C4-2B (cell line): ENCODE measurements at regions not wholly inside any gene's neighbourhood (a gene's known extent, or its start where the extent isn't known, plus 50 kb on each side); places are given as distances from the start of the nearest gene placed in this dataset.

Source experiments
- H3K27ac ChIP-seq: fragments of 450-650 bp; 2 replicates; pipeline ENCODE4 v1.5.1; 2017
- CTCF ChIP-seq: fragments of 450-650 bp; conservative IDR thresholded peaks from 2 replicates; pipeline ENCODE4 v1.5.1; 2017; ENCODE audit warnings: mild to moderate bottlenecking
- ZFX ChIP-seq: fragments of 450-650 bp; IDR thresholded peaks from 2 replicates; pipeline ENCODE4 v1.6.1; 2017

DNA sequence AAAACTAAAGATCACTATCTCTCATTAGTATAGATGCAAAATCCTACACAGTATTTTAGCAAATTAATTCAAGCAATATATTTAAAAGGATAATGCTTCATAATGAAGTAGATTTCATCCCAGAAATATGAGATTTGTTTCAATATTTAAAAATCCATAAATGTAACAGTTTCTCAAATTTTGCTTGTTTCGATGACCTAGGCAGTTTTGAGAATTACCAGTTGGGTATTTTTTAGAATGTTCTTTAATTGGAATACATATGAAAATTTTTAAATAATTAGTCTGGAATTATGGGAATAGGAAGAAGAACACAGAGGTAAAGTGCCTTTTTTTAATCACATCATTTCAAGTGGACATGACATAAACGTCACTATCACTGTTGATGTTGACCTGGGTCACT lies 192.3 kb downstream of the FBXO8 start:
- no peak for TF ChIP-seq ZFX
- no peak for TF ChIP-seq CTCF
- no peak overlapping the region for H3K27ac ChIP-seq

DNA sequence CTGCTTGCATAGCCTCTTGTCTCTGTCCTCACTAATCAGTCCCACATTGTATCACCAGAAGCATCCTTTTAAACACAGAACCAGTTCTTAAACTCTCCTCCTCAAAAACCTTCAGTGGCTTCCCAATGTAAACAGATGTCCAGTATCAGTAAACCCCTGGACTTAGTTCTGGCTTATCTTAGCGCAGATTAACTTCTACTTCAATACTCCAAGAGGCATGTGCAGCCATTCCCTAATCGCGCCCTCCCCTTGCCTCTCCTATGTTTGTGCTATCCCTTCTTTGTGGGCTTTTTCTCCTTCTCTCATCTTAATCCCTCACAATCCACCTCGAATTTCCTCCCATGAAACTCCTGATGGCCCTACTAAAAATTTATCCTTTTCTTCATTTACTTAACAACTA lies 193.8 kb downstream of the FBXO8 start:
- H3K27ac ChIP-seq: no peak overlapping the region
- TF ChIP-seq CTCF (no peak), ZFX (no peak)

DNA sequence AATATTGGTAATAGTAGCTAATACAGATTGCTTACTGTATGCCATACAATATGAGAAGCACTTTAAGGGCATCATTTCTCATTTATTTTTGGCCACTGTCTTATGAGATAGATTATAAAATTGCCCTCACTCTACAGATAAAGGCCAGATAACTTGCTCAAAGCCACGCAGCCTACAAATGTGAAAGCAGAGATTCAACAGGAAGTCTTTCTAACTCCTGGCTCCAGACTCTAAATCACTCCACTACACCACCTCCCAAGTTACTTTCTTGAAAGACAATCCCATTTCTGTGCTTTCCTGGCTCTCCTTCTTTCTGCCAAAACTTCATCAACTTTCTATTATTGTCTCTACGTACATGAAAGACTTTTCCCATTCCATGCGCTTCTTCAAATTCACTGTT lies 194.7 kb downstream of the FBXO8 start:
- H3K27ac ChIP-seq: no peak overlapping the region
- TF ChIP-seq CTCF: no peak
- TF ChIP-seq ZFX: no peak

DNA sequence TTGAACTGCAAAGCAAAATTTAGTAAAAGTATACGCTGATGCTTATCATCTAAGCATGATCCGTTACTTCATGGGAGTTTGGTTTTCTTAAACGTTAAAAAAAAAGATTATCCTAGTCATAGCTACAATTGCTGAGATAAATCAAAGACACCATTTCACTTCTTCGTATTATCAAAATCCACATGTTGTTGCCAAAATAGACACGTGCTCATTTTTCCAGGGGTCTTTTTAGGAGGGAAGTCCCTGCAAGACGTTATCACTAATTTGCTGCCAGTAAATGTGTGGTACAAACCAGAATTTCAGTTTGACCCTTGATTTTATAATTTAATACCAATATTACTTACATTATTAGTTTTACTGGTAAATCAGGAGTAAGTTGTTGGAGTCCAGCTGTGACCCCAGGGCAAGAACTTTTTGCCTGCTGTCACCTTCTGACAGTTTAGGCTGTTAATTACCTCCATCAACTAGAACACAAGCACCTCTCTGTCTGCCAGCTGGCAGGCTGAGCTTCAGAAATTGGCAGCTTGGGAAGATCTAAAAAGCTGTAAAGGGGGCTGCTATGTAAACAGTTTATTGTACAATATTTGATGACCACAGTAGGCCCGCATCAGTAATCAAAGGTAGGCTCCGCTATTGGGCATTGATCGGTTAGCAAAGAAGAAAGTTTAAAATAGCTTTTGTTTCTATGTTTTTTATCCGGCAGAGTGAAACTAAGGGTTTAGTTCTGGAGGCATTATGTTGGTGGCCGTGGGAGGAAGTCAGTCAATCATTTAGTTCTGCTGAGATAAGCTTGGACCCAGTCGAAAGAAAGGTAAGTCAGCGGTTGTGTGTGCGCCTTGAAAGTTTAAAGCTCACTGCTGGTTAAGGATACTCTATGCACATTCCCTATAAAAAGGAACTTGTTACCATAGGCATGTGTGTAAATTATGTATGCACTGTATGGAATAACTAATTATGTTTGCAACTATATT lies 196.4 kb downstream of the FBXO8 start:
- no peak for TF ChIP-seq ZFX
- no peak for TF ChIP-seq CTCF
- H3K27ac ChIP-seq: no peak overlapping the region

DNA sequence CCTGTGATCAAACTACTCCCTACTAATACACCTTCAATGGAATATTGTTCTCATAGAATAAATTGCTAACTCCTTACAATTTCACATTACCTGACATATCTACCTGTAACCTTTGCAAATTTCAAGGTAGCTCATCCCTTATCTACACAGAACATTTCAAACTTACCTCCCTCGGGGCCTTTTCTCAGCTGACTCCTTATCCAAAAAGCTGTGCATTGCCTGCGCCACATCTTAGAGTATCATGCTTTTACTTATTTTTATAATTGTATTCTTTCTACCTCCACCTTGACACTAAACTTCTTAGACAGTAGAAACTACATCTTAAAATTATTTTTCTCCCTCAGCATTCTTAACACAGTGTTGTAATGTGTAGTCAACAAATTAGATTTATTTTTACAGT lies 198.5 kb downstream of the FBXO8 start:
- TF ChIP-seq ZFX (no peak), CTCF (no peak)
- H3K27ac ChIP-seq: no peak overlapping the region

DNA sequence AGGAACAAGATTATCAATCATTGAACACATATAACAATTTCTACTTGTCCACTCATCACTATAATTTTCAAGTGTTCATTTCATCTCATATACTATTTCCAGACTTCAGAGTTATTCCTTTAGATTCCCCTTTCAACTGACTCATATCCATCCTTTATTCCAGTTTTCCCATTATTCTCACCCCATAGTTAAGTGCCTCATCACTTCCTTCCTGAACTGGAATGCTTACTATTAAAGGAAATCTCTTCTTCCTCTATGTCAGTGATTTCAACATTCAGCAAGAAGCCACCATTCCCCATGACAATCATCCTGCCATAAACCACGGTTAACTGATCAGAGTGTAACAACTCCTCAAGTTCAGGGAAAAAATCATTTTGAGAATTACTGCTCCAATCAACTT lies 198.9 kb downstream of the FBXO8 start:
- TF ChIP-seq CTCF (no peak), ZFX (no peak)
- H3K27ac ChIP-seq: no peak overlapping the region

GRCh38 chr4:174080361-174080760 lies 203.1 kb downstream of the FBXO8 start:
- H3K27ac ChIP-seq: no peak overlapping the region
- TF ChIP-seq ZFX (no peak), CTCF (no peak)
